ENCODE measurements at regions not wholly inside any gene's neighbourhood (a gene's known extent, or its start where the extent isn't known, plus 50 kb on each side); places are given as distances from the start of the nearest gene placed in this dataset.
A peak's percentile ranks its signal among the peaks of the same experiment; 100 is the strongest.
"Not testable (repeated sequence)": the region's sequence is repeated elsewhere in the genome, so short reads cannot be mapped to it uniquely, and the experiment has no call there.

- no peak for DNase-seq
Observed at GRCh38 chr6:126614642-126615504, 275.0 kb downstream of the CENPW start.

GRCh38 chr6:126616866-126617265 lies 277.0 kb downstream of the CENPW start:
- DNase-seq, result no peak

GRCh38 chr6:126618639-126619343 lies 278.9 kb downstream of the CENPW start:
- no peak for DNase-seq

GRCh38 chr6:126620719-126621118 lies 280.8 kb downstream of the CENPW start:
- no peak for DNase-seq

GRCh38 chr6:126625019-126625418 lies 285.1 kb downstream of the CENPW start:
- no peak for DNase-seq

GRCh38 chr6:126628125-126628524 lies 288.2 kb downstream of the CENPW start:
- no peak for DNase-seq

- DNase-seq, result no peak
Observed at GRCh38 chr6:126631363-126631762, 291.4 kb downstream of the CENPW start.

GRCh38 chr6:126632271-126632670 lies 292.4 kb downstream of the CENPW start:
- no peak for DNase-seq

- no peak for DNase-seq
Observed at GRCh38 chr6:126633373-126633772, 293.5 kb downstream of the CENPW start.

- no peak for DNase-seq
Observed at GRCh38 chr6:126640356-126640755, 300.4 kb downstream of the CENPW start.

- no peak for DNase-seq
Observed at GRCh38 chr6:126640921-126641320, 301.0 kb downstream of the CENPW start.

GRCh38 chr6:126641641-126642040 lies 301.7 kb downstream of the CENPW start:
- no peak for DNase-seq

- DNase-seq, result no peak
Observed at GRCh38 chr6:126643352-126643751, 303.4 kb downstream of the CENPW start.

- no peak for DNase-seq
Observed at GRCh38 chr6:126650931-126651330, 311.0 kb downstream of the CENPW start.

GRCh38 chr6:126657561-126658175 lies 317.8 kb downstream of the CENPW start:
- DNase-seq, result peak; percentile 6

- no peak for DNase-seq
Observed at GRCh38 chr6:126660376-126660775, 320.5 kb downstream of the CENPW start.

- DNase-seq, result no peak
Observed at GRCh38 chr6:126661646-126662045, 321.7 kb downstream of the CENPW start.

GRCh38 chr6:126662966-126663365 lies 323.1 kb downstream of the CENPW start:
- no peak for DNase-seq

GRCh38 chr6:126664271-126664670 lies 324.4 kb downstream of the CENPW start:
- DNase-seq, result no peak

GRCh38 chr6:126665551-126665950 lies 325.6 kb downstream of the CENPW start:
- DNase-seq, result no peak

- no peak for DNase-seq
Observed at GRCh38 chr6:126667071-126667470, 327.2 kb downstream of the CENPW start.

GRCh38 chr6:126667728-126668127 lies 327.8 kb downstream of the CENPW start:
- DNase-seq, result no peak

GRCh38 chr6:126672649-126673048 lies 332.7 kb downstream of the CENPW start:
- no peak for DNase-seq

- DNase-seq, result not testable (repeated sequence)
Observed at GRCh38 chr6:126673749-126674148, 333.8 kb downstream of the CENPW start.

All from NCI-H1105 (cell line).